Sigmoid colon (tissue), 6 donors: ENCODE measurements at regions not wholly inside any gene's neighbourhood (a gene's known extent, or its start where the extent isn't known, plus 50 kb on each side); places are given as distances from the start of the nearest gene placed in this dataset.

Source experiments
- DNase-seq: peaks from one replicate; pipeline ENCODE4 v3.0.0-alpha.2; 2019
- H3K27ac ChIP-seq, 4 donors: fragments of 200-600 bp; sonication (generic); one replicate each; pipeline ENCODE4 v1.5.1; 2016 to 2019; ENCODE audit warnings: mild to moderate bottlenecking in 1 of 4
- H3K27me3 ChIP-seq, 3 donors: fragments of 200-600 bp; sonication (generic); one replicate each; pipeline ENCODE4 v1.5.1; 2019; ENCODE audit warnings: mild to moderate bottlenecking in 1 of 3
- H3K36me3 ChIP-seq, 4 donors: fragments of 200-600 bp; sonication (generic); one replicate each; pipeline ENCODE4 v1.5.1; 2016 to 2019
- H3K4me1 ChIP-seq, 4 donors: fragments of 200-600 bp; sonication (generic); one replicate each; pipeline ENCODE4 v1.5.1; 2017 to 2019
- H3K4me3 ChIP-seq, 4 donors: fragments of 200-600 bp; sonication (generic); one replicate each; pipeline ENCODE4 v1.5.1; 2017 to 2019; ENCODE audit warnings: mild to moderate bottlenecking in 2 of 4, moderate library complexity in 1 of 4
- H3K9me3 ChIP-seq, 4 donors: fragments of 200-600 bp in 3 of 4; sonication (generic) in 3 of 4; one replicate each; pipeline versions ENCODE4 v1.5.1 to v1.6.1; 2013 to 2019
- EP300 ChIP-seq, 4 donors: sonication (generic); formaldehyde crosslinking; IDR thresholded peaks; one replicate each; pipeline ENCODE4 v1.6.1; 2017; ENCODE audit warnings: antibody characterized with exemption in 4 of 4
- POLR2A ChIP-seq, 2 donors: fragments of 450-650 bp; IDR thresholded peaks; one replicate each; pipeline ENCODE4 v1.6.1; 2016; ENCODE audit warnings: antibody characterized with exemption in 2 of 2, mild to moderate bottlenecking in 2 of 2, moderate library complexity in 2 of 2
- POLR2AphosphoS5 ChIP-seq, 4 donors: sonication (generic); formaldehyde crosslinking; IDR thresholded peaks; one replicate each; pipeline ENCODE4 v1.6.1; 2017; ENCODE audit warnings: antibody characterized with exemption in 4 of 4
- WGBS, 2 donors: extraction: QIAGEN DNeasy Blood & Tissue Kit; methylation state at CpG; one replicate each; pipeline ENCODE4 v1.1.7; 2013; 5-methylcytosine and 5-hydroxymethylcytosine counted together
- intact Hi-C: fragments of 100-400 bp; cut with DNase I; formaldehyde crosslinking; loops from one replicate; pipeline ENCODE4 v1.15.1; 2023
- TF ChIP-seq, protein P1 (sequence below), 4 experiments: fragments of 450-650 bp in 3 of 4; fragments of 200-600 bp in 1 of 4; IDR thresholded peaks; one replicate each; pipeline ENCODE4 v1.5.1; 2016 to 2019; ENCODE audit warnings: antibody characterized with exemption in 4 of 4, mild to moderate bottlenecking in 3 of 4, moderate library complexity in 2 of 4
- donor health status: healthy with polysubstance abuse.
- donor health status: healthy.

DNA sequence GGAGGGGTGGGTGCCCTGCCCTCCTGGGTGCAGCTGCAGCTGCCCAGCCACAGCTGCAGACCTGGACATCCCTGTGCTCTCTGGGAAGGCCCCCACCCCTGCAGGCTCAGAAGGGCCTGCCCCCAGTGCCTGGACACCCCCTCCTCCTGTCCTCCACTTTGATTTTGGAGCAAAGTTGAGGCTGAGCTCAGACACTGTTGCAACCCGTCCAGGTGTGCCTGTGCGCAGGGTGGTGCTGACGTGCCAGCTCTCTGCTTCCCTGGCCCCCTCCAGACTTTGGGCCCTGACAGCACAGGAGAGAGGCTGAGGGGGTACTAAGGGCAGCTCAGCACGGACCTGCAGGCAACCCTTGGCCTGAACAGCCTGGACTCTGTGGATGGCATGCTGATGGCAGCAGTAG is 750.3 kb downstream of the ARAP2 start:
- TF ChIP-seq, protein P1, sequence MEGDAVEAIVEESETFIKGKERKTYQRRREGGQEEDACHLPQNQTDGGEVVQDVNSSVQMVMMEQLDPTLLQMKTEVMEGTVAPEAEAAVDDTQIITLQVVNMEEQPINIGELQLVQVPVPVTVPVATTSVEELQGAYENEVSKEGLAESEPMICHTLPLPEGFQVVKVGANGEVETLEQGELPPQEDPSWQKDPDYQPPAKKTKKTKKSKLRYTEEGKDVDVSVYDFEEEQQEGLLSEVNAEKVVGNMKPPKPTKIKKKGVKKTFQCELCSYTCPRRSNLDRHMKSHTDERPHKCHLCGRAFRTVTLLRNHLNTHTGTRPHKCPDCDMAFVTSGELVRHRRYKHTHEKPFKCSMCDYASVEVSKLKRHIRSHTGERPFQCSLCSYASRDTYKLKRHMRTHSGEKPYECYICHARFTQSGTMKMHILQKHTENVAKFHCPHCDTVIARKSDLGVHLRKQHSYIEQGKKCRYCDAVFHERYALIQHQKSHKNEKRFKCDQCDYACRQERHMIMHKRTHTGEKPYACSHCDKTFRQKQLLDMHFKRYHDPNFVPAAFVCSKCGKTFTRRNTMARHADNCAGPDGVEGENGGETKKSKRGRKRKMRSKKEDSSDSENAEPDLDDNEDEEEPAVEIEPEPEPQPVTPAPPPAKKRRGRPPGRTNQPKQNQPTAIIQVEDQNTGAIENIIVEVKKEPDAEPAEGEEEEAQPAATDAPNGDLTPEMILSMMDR (IDR thresholded peaks at IDR 0.05) = no peak
- TF ChIP-seq EP300 (IDR thresholded peaks at IDR 0.05) (no peak), POLR2AphosphoS5 (IDR thresholded peaks at IDR 0.05) (no peak), POLR2A (IDR thresholded peaks at IDR 0.05) (no peak)
- no peaks in the 10 kb centered on the region for H3K9me3 ChIP-seq
- no peak overlapping the region for H3K27ac ChIP-seq
- no peaks in the 10 kb centered on the region for H3K4me1 ChIP-seq
- intact Hi-C loops = no loop called here
- H3K27me3 ChIP-seq = no peaks in the 10 kb centered on the region
- 7 to 89% methylated on average over 4 of the region's 4 CpGs for WGBS, 2 donors
- no peak overlapping the region for H3K4me3 ChIP-seq
- DNase-seq = no peak
- no peaks in the 10 kb centered on the region for H3K36me3 ChIP-seq

DNA sequence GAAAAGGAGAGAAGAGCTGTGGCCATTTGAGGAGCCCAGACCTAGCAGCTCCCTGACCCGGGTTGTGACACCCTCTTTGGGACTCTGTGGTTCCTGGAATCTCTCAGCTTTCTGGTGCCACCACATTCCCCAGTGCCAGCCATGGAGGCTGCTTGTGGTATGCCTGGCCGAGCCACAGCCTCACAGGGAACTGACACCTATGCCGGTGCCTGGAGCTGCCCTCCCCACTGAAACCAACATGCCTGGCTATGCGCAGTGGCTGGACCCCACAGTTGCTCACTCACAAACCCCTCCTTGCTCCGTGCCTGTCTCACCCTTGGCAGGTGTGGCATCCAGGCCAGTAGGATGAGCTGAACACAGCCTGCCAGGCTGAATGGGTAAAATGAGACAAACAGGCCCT is 749.4 kb downstream of the ARAP2 start:
- Histone ChIP-seq H3K4me1 (no peaks in the 10 kb centered on the region), H3K36me3 (no peaks in the 10 kb centered on the region), H3K27me3 (no peaks in the 10 kb centered on the region), H3K9me3 (no peaks in the 10 kb centered on the region), H3K4me3 (no peak overlapping the region), H3K27ac (no peak overlapping the region)
- intact Hi-C loops = no loop called here
- DNase-seq = no peak
- TF ChIP-seq POLR2AphosphoS5 (IDR thresholded peaks at IDR 0.05) = no peak
- no peak for TF ChIP-seq POLR2A (IDR thresholded peaks at IDR 0.05)
- no peak for TF ChIP-seq EP300 (IDR thresholded peaks at IDR 0.05)
- TF ChIP-seq, protein P1 (IDR thresholded peaks at IDR 0.05) = no peak
- WGBS, 2 donors = 88 to 90% methylated on average over 5 of the region's 5 CpGs

DNA sequence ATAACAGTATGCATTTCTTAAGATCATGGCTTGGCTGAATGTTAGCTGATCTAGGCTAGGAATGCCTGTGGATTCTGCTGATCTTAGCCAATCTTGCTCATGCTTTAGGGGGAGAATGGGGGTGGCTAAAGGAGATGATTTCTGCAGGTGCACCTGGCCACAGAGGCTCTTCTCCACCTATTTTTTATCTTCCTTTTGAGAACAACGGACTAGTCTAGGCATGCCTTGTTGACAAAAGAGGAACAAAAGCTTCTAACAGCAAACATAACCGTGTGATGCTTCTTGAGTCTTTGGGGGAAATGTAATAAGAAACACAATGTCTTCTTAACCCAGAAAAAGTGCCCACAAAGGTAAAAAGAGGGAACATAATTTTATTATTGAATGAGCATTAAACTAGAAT is 743.5 kb downstream of the ARAP2 start:
- intact Hi-C loops = no loop called here
- Histone ChIP-seq H3K9me3 (no peaks in the 10 kb centered on the region), H3K27ac (no peak overlapping the region), H3K4me1 (no peaks in the 10 kb centered on the region), H3K36me3 (no peaks in the 10 kb centered on the region), H3K27me3 (no peaks in the 10 kb centered on the region), H3K4me3 (no peak overlapping the region)
- TF ChIP-seq POLR2A (IDR thresholded peaks at IDR 0.05) (no peak), POLR2AphosphoS5 (IDR thresholded peaks at IDR 0.05) (no peak), EP300 (IDR thresholded peaks at IDR 0.05) (no peak)
- TF ChIP-seq, protein P1 (IDR thresholded peaks at IDR 0.05) = no peak
- no peak for DNase-seq
- WGBS, 2 donors = 41 to 55% methylated on average over 2 of the region's 2 CpGs

DNA sequence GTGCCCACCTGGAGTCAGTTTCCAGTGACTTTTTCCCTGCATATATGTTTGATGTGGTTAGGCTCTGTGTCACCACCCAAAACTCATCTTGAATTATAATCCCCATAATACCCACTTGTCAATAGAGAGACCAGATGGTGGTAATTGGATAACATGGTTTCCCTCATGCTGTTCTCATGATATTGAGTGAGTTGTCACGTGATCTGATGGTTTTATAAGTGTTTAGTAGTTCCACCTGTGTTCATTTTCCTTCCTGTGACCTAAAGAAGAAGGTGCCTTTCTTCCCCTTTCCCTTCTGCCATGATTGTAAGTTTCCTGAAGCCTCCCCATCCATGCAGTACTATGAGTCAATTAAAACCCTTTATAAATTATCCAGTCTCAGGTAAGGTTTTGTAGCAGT is 740.9 kb downstream of the ARAP2 start:
- Histone ChIP-seq H3K4me1 (no peaks in the 10 kb centered on the region), H3K27me3 (no peaks in the 10 kb centered on the region), H3K27ac (no peak overlapping the region), H3K9me3 (no peaks in the 10 kb centered on the region), H3K4me3 (no peak overlapping the region), H3K36me3 (no peaks in the 10 kb centered on the region)
- no peak for TF ChIP-seq POLR2A (IDR thresholded peaks at IDR 0.05)
- DNase-seq = no peak
- intact Hi-C loops = no loop called here
- WGBS, 2 donors = 13 to 56% methylated on average over 1 of the region's 1 CpG

DNA sequence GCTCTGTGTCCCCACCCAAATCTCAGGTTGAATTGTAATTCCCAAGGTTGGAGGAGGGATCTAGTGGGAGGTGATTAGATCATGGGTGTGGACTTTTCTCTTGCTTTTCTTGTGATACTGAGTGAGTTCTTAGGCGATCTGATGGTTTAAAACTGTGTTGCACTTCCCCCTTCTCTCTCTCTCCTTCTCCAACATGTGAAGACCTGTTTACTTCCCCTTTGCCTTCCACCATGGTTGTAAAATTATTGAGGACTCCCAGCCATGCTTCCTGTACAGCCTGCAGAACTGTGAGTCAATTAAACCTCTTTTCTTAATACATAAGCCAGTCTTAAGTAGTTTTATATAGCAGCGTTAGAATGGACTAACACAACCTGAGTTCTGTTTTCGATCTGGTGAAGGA is 738.2 kb downstream of the ARAP2 start:
- Histone ChIP-seq H3K4me1 (no peaks in the 10 kb centered on the region), H3K27ac (no peak overlapping the region), H3K27me3 (no peaks in the 10 kb centered on the region), H3K9me3 (no peaks in the 10 kb centered on the region), H3K4me3 (no peak overlapping the region), H3K36me3 (no peaks in the 10 kb centered on the region)
- intact Hi-C loops = no loop called here
- DNase-seq = no peak
- TF ChIP-seq POLR2AphosphoS5 (IDR thresholded peaks at IDR 0.05) (no peak), POLR2A (IDR thresholded peaks at IDR 0.05) (no peak), EP300 (IDR thresholded peaks at IDR 0.05) (no peak)
- TF ChIP-seq, protein P1 (IDR thresholded peaks at IDR 0.05) = no peak
- WGBS, 2 donors = 69 to 77% methylated on average over 3 of the region's 3 CpGs
